Activated effector memory CD4-positive, alpha-beta T cell treated with Interleukin-2 at 50 U/mL for 16 hours (primary cell): ENCODE measurements at regions not wholly inside any gene's neighbourhood (a gene's known extent, or its start where the extent isn't known, plus 50 kb on each side); places are given as distances from the start of the nearest gene placed in this dataset.
"Not testable (repeated sequence)": the region's sequence is repeated elsewhere in the genome, so short reads cannot be mapped to it uniquely, and the experiment has no call there.

Experiments
- DNase-seq: peaks from one replicate; pipeline ENCODE4 v3.0.0-alpha.2; 2020

DNA sequence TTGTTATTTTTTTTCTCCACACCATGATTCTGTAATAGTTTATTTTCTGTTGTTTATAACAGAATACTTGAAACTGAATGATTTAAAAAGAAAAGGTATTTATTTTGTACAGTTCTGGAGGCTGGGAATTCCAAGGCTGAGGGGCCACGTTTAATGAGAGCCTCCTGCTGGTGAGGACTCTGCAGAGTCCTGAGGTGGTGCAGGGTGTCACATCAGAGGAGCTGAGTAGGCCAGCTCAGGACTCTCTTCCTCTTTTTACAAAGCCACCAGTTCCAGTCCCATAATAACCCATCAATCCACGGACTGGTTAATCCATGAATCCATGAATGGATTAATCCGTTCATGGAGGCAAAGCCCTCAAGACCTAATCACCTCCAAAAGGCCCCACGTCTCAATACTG lies 71.6 kb downstream of the TFAP2A start:
- DNase-seq = no peak

DNA sequence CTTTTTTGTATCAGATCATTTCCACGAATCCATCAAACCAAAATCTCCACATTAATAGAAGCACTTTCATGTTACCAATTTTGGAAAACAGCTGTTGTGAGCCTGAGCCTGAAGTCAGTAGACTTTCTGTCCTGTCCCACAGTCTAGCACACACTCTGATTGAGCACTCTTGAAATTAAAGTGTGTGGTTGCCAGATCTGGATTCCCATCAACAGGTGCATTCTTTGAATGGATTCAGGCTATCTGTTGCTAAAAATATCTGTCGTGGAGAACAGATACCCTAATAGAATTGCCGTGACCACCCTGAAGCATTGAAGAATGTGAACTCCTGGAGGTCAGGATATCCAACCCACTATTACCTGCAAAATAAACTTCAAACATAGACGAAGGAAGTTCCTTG lies 73.3 kb downstream of the TFAP2A start:
- no peak for DNase-seq

DNA sequence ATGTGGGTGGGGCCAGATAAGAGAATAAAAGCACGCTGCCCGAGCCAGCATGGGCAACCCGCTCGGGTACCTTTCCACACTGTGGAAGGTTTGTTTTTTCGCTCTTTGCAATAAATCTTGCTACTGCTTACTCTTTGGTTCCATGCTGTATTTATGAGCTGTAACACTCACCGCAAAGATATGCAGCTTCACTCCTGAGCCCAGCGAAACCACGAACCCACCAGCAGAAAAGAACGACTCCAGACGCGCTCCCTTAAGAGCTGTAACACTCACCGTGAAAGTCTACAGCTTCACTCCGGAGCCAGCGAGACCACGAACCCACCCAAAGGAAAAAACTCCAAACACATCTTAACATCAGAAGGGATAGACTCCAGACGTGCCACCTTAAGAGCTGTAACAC lies 76.7 kb downstream of the TFAP2A start:
- no peak for DNase-seq

DNA sequence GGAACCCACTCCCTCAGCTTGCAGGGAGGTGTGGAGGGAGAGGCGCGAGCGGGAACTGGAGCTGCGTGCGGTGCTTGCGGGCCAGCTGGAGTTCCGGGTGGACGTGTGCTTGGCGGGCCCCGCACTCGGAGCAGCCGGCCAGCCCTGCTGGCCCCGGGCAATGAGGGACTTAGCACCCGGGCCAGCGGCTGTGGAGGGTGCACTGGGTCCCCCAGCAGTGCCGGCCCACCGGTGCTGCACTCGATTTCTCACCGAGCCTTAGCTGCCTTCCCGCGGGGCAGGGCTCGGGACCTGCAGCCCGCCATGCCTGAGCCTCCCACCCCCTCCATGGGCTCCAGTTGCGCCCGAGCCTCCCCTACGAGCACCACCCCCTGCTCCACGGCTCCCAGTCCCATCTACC lies 77.5 kb downstream of the TFAP2A start:
- not testable (repeated sequence) for DNase-seq

DNA sequence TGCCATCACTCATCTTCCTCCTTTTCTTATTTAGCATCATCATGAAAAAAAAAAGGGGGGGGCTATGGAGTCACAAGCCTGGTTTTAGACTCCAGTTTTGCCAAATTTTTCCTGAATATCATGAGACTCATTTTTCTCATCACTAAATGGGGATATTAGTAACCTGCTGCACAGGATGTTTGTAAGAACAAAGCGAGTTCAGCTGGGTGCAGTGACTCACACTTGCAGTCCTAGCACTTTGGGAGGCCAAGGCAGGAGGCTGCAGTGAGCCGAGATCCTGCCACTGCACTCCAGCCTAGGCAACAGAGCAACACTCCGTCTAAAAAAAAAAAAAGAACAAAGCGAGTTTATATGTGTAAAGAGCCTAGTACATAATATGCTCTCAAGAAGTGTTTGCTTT lies 82.8 kb downstream of the TFAP2A start:
- DNase-seq = no peak

DNA sequence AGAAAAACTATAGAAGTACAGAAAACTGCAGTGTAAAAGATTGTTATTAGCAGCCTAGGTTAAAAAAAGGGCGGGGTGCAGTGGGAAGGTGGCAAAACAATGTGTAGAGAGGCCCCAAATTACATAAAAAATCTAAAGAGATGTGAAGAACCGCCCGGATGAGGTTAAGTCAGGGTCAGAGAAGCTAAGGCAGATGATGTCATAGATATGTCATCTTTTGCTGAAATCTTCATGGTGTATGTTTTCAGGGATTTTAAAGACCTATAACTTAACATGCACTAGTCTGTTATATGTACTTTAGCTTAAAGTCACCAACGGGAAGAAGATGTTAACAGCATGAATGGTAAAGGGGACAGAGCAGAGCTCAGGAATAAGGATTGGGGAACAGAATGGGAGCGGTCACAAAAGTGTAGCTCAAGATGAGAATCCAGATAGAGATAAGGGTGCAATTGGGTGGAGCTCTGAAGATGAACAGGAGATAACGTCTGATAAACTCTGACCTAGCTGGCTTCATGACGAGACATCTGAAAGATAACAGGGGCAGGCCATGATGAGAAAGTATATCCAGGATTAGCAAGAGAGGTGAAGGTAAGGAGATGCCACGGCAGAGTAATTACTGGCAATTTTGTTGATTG lies 83.4 kb downstream of the TFAP2A start:
- DNase-seq = no peak

DNA sequence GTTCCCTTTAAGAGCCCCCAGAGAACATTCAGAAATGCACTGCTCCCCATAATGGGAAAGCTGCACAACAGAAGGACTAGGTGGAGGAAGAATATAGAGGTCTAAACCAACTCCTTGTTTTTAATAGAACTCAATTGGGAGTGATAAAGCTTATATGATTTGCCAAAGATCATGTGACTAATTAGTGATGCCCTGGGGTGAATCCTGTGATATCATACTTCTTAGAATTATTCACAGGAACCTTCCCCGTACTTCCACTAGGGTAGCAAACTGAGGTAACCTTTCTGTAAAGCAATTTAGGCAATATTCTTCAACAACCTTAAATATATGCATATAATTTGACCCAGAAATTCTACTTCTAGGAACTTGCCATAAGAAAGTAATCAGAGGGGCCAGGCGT lies 84.4 kb downstream of the TFAP2A start:
- no peak for DNase-seq

DNA sequence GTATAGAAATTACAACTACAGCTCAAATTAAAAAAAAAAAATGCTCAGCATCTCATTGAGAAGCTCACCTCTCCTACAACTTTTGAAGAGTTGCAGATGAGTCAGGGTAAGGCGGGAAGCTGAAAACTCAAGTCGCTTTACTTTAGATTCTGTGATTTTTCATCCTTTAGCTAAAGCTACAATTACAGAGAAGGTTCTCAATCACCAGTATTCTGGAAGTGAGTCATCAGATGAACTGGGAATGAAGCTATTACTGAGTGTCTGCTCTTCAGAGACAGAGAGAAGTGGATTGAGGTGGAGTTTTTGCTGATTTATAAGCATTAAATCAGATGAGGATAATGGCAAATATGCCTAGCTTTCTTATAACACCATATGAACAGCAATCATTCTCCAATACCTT lies 91.9 kb downstream of the TFAP2A start:
- no peak for DNase-seq

DNA sequence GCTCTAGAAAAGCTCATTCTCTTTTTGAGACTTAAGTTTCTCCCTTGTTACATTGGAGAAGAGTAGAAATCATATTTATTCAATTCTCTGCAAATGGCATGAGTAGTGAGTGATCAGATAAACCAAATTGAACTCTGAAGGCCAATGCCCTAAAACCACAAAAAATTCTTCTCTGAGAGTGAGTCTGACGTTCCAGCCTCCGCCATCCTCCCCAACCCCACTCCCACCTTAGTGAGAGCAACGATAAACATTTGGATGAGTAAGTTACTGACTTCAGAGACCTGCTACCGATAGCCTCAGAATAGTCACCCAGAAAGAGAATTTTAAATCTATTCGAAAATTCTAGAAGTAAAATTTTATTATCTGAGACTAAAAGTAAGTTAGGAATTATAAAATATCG lies 94.6 kb downstream of the TFAP2A start:
- no peak for DNase-seq

DNA sequence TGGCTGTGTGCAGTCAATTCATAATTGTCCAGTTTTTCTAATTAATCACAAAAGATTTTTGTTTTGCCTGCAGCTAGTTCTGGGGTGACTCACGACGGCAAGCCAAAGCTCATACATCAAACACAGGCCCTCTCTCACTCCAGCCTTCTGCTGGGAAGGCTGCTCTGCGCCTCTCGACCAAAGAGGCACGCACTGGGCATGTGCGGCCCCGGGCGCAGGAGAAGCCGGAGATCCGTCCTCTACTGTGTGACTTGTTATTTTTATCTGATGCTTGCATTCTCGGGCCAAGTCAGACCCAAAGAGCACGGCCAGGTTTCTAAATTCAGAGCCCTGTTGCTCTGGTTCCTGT lies 98.5 kb downstream of the TFAP2A start:
- DNase-seq = no peak

DNA sequence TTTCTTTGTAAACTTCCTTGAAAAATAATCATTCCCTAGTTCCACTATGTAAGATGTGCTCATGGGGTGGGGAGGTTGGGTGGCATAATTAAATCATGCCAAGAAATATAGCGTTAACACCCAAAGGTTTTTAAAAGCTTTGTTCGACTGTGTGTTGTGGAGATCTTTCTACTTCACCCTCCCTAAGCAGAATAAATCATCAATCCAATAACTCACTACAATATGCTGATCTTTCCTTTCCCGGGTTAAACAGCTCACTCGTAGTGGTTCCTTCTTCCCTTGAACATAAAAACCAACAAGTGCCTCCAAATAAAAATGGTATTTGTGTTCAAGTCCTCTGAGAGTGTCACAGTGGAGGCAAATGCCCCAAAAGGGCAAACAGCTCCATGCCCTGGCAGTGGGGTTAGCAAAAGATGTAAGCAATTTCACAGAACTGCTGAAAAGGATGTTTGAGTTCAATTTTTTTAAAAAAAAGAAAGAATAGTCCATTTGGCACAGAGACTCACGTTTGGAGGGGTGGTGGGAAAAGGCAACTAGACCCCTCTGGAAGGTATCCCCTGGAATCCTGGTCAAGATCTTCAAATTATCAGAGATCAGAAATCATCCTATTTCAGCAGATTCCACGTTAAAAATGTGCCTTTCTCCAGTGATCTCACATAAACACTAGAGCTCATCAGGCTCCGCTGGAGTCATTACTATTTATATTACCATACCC lies 99.1 kb downstream of the TFAP2A start:
- DNase-seq = no peak

DNA sequence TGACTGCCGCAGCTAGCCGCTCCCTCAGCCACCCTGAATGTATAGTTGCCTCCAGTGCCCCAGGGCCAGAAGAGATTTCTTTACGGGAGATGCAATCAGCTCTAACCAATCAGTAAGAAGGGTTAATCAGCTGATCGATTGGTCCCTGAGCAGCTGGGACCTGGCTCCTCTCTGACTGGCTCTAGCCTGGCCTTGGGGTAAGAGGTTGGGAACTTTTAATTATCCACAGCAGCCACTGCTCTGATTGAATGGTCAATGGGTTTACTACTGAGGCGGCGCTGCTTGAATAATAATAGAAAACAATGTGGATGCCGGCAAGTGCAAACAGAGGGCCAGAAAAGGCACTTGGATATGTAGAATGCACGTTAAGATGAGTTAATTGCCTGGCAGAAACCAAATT lies 99.8 kb downstream of the TFAP2A start:
- DNase-seq = no peak

DNA sequence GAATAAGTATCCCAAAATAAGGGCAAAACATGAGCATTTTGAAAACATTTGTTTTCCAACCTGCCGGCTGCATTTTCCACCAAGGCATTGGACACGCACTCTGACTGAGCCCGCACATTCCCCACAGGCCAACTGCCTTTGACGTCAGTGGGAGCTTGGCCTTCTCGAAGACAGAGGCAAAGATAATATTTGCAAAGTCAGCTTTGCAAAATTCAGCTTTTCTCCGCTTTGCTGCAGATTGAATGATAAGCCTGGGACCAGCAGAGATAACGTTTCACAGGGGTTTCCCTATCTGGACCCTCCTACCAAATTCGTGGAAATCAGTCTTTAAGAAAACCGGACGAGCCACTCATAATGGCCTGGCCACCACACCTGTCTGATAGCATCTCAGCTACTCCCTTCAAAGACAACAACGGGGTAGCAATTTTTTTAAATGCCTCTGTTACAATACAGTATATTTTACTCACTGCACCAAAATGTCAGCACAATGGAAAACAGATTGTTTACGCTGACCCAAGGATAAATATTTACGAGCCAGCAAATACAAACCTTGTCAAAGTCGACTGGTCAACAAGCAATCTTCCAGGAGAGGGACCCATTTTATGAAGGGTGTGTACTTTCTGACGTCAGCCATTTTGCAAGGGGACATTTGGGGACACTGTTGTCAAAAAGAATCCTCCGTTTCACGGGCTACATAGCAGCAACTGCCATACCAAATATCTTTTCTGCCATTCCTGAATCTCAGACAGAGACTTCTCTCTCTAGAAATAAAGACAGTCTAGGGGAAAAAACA lies 100.5 kb downstream of the TFAP2A start:
- no peak for DNase-seq

DNA sequence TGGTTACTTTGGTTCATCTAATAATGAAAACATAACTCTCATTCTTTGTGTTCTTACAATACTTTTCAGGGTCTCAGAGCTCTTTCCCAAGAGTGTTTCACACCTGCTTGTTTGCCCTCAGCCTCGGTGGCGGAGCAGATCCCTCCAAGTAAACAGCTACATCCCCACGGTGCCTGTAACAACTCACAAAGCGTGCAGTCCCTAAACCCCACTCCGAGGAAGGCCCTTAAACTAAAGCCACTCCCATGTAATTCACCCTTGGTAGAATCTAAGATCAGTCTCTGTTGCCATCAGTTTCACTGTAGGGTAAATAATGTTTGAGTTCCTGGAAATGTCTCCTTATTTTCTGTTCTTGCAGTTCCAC lies 101.1 kb downstream of the TFAP2A start:
- no peak for DNase-seq

DNA sequence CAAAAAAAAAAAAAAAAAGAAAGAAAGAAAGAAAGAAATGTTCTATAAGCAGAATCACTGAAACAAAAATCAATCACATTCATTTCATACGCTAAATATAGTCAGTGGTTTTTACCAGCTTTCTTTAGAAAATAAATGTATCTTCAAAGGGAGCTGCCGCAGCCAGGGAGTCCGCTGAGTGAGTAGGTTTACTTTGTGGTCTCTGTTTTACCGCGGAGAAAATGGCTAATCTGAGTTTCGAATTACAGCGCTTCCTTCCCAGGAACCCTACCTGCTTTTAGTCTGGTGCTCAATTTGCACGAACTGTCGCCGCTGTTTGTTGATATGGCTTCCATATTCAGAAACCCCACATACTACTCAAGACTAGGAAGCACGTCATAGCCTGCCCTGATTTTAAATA lies 102.4 kb downstream of the TFAP2A start:
- DNase-seq = no peak

DNA sequence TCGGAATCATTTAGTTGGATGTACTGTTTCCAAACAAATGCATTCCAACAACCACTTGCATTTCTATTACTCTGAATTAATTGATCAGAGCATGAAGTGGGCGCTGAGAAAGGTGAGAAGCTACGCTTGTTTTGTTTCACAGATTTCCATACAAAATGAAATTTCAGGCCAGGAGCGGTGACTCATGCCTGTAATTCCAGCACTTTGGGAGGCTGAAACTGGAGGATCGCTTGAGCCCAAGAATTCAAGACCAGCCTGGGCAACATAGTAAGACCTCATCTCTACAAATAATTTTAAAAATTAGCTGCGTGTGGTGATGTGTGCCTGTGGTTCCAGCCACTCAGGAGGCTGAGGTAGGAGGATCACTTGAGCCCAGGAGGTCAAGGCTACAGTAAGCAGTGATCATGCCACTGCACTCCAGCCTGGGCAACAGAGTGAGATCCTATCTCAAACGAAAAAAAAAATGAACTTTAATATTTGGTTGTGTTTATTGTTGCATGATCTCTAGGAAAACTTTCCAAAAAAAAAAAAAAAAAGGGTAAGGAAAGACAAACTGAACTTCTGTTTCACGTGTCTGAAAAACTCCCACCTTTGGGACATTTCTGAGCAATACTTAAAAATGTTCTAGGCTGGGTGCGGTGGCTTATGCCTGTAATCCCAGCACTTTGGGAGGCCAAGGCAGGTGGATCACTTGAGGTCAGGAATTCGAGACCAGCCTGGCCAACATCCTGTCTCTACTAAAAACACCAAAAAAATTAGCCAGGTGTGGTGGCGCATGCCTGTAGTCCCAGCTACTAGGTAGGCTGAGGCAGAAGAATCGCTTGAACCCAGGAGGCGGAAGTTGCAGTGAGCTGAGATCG lies 103.1 kb downstream of the TFAP2A start:
- not testable (repeated sequence) for DNase-seq

DNA sequence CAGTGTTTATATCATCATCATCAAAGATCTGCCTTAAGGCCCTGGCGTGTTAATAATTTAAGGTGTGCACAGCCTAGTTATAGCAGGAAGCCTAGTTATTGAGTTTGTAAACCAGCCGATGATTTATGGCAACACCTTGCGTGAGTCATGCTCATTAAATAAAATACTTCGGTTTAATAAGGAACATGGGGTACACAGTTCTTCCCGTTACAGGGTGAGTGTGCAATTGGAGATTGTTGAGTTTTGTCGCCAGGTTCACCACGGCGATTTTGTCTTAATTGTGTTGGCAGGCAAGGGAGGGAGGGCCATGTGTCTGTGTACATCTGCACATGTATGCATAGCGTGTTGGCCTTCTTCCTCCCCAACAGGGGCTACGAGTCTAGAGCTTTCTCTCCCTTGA lies 104.0 kb downstream of the TFAP2A start:
- DNase-seq = no peak

DNA sequence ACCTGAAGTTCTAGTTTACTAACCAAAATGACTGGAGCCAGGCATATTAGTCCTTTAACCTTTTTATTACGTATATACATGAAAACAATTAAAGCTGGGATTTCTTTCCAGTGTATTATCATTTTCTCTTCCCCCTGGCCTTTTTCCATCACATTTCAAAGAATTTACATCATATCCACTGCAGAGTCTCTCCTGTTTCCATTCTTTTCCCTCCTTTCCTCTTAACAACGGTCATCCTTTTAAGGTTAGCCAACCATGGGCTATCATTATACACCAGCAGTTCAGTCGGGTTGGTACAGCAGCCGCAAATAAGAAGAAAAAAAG lies 104.6 kb downstream of the TFAP2A start:
- no peak for DNase-seq

DNA sequence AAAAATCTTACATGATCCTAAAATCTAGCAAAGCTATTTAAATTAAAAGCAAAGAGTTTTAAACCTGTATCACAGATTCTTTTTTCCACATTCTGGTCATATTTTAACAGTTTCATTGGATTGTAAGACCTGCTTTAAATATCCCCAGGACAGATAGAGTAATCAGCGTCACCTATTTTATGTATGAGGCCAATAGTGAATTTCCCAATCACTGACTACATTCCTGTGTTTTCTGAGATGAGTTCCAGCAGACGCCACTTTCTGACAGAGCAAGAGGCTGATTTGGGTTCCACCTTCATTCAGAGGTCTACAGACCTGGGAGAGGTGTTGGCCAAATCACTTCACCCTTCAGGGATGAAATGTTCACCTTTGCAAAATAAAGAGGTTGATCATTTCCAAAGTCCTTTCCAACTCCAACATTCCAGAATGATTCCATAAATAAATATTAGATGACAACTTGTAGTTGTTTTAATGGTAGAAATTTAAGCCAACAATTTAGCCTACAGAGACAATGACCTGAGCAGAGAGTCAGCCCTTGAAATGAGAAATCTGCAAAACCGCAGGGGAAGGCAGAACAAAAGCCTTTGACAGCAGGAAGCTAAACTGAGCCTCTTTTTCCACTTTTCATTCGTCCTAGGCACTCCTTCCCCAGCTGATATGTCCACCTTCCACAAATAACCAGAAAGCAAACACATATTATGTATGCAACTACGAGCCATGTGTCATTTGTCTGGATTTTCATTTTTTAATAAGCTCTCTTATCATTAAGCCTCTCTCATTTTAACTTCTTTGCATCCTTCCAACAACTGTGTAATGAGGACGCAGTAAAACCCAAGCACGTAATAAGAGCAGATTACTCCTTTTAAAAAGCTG lies 105.2 kb downstream of the TFAP2A start:
- no peak for DNase-seq

DNA sequence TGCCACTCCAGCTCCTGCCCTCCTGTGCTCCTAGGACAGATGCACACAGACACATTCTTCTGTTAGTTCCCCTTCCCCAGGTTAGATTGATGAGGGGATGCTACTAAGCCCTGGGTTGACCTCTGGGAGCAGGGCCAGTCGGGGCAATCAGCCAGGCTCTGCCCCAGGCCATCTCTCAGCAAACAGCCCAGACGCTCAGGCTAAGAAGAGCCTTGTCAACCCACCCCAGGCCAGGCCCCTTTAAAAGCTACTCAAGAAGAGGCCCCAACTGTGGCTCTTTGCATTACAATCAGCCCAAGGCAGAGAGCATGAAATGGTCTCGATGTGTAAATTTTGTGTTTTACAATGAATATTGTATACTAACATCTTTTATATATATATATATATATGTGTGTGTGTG lies 107.4 kb downstream of the TFAP2A start:
- DNase-seq = no peak

DNA sequence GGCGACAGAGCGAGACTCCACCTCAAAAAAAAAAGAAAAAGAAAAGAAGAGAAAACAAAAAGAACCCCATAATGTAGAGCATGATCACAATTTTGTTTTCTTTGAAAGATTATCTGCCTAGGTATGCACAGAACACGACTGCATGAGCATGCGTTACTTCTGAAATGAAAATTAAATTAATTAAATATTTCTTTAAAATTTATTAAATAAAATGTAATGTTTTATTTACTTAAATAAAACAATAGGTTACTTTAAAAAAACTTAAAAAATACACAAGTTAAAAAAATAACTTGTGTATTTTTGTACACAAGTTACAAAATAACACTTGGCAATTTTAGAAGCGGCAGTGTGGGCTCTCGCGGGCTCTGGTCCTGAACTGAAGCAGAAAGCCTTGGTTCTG lies 107.8 kb downstream of the TFAP2A start:
- DNase-seq = no peak

DNA sequence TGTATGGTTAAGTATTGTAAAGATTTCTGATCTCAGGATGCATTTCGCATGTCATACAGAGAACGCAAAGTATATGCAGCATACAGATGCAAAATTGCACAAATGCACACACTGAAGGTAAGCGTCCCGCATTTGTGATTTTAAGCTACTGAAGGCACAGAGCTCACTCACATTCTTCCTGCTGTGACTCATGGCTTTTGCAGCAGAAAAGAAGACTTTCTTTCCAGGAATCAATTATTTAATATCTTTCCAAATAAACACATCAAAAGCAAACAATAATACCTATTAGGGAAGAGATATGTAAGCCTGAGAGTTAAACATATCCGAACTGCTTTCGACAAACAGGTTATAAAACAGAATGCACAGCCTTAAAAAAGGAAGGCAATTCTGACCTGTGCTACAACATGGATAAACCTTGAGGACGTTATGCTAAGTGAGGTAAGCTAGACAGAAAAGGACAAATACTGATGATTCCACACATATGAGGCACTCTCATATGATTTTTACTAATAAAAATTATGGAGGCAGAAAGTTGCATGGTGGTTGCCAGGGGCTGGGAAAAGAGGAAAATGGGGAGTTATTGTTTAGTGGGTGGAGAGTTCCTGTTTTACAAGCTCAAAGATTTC lies 109.0 kb downstream of the TFAP2A start:
- DNase-seq = no peak
